Esophagus muscularis mucosa (tissue), 3 donors: ENCODE measurements at regions not wholly inside any gene's neighbourhood (a gene's known extent, or its start where the extent isn't known, plus 50 kb on each side); places are given as distances from the start of the nearest gene placed in this dataset.

Experiments used
- CTCF ChIP-seq, 3 experiments: fragments of 200-600 bp in 2 of 3; fragments of 450-650 bp in 1 of 3; sonication (generic) in 2 of 3; IDR thresholded peaks; one replicate each; pipeline ENCODE4 v1.5.1; 2017 to 2019; ENCODE audit warnings: antibody characterized with exemption in 3 of 3, mild to moderate bottlenecking in 2 of 3, moderate library complexity in 1 of 3
- POLR2A ChIP-seq: fragments of 450-650 bp; IDR thresholded peaks from one replicate; pipeline ENCODE4 v1.6.1; 2017; ENCODE audit warnings: antibody characterized with exemption, moderate library complexity, mild to moderate bottlenecking, low read depth

DNA sequence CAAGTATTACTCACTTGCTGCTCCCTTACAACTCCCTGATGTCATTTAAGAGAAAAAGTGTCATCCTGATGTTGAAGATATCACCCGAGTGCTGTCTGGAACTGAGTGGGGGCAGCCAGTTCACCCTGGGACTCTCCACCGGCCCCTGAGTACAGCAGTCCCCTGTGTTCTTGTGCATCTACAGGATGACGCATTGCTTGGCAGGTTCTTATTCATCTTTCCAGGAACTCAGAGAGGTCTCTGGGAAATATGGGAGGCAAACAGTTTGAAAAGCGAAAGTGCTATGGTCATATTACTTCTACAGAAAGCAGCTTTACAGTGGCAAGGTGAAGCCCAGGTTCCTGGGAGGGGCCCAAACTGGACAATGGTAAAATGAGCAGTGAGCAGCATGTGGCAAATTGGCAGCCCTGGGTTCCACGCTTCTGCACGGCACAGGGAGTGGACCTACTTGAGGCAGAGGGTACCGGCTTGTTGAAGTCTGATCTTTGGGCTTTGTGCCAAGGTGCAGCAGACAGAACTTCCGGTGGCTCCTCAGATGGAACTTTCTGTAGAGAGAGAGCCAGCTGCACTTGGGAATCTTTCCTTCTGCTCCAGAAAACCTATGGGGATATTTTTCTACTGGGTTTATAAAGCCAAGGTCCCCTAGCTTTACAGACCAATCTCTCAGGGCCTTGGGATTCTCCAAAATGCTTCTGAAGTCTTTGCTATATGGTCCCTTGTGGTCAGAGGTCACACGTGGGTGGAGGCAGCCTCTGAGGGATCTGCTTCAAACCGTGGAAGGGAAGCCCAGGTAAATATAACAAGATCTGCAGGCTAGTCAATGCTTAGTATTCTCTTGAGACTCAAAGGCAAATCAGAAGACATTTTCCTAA lies 128.3 kb downstream of the MAP3K7 start:
- TF ChIP-seq CTCF (IDR thresholded peaks at IDR 0.05) (no peak), POLR2A (no peak)
